ENCODE measurements at regions not wholly inside any gene's neighbourhood (a gene's known extent, or its start where the extent isn't known, plus 50 kb on each side); places are given as distances from the start of the nearest gene placed in this dataset.

GRCh38 chr14:97477353-97477752, 680.2 kb downstream of the VRK1 start:
- no peak overlapping the region for H3K4me3 ChIP-seq (replicated peaks; ENCODE audit: insufficient read depth, low read length)
- DNase-seq (ENCODE audit: low read depth in 1 of 2, low spot score in 1 of 2), result no peak
- H3K27ac ChIP-seq (replicated peaks), result no peak overlapping the region
- no peak for TF ChIP-seq REST (IDR thresholded peaks at IDR 0.05; ENCODE audit: insufficient replicate concordance, low read depth)
- TF ChIP-seq CTCF (IDR thresholded peaks at IDR 0.05; ENCODE audit: insufficient read depth, low read length), result no peak
- no peaks in the 10 kb centered on the region for H3K27me3 ChIP-seq (ENCODE audit: insufficient read depth, poor library complexity, severe bottlenecking)

- H3K27me3 ChIP-seq (ENCODE audit: insufficient read depth, poor library complexity, severe bottlenecking), result no peaks in the 10 kb centered on the region
- H3K4me3 ChIP-seq (replicated peaks; ENCODE audit: insufficient read depth, low read length), result no peak overlapping the region
- no peak for DNase-seq (ENCODE audit: low read depth in 1 of 2, low spot score in 1 of 2)
- H3K27ac ChIP-seq (replicated peaks), result no peak overlapping the region
- TF ChIP-seq CTCF (IDR thresholded peaks at IDR 0.05; ENCODE audit: insufficient read depth, low read length), result no peak
- TF ChIP-seq GABPA (IDR thresholded peaks at IDR 0.05; ENCODE audit: low read depth), result no peak
- no peak for TF ChIP-seq SPI1 (IDR thresholded peaks at IDR 0.05; ENCODE audit: borderline replicate concordance, low read depth)
- TF ChIP-seq REST (IDR thresholded peaks at IDR 0.05; ENCODE audit: insufficient replicate concordance, low read depth), result no peak
- TF ChIP-seq POLR2AphosphoS5 (IDR thresholded peaks at IDR 0.05; ENCODE audit: low read depth), result no peak
Measured at GRCh38 chr14:97485201-97485600, 688.0 kb downstream of the VRK1 start.

- DNase-seq (ENCODE audit: low read depth in 1 of 2, low spot score in 1 of 2), result no peak
- Histone ChIP-seq H3K4me3 (replicated peaks; ENCODE audit: insufficient read depth, low read length) (no peak overlapping the region), H3K27me3 (ENCODE audit: insufficient read depth, poor library complexity, severe bottlenecking) (no peaks in the 10 kb centered on the region), H3K27ac (replicated peaks) (no peak overlapping the region)
- TF ChIP-seq REST (IDR thresholded peaks at IDR 0.05; ENCODE audit: insufficient replicate concordance, low read depth) (no peak), SPI1 (IDR thresholded peaks at IDR 0.05; ENCODE audit: borderline replicate concordance, low read depth) (no peak), CTCF (IDR thresholded peaks at IDR 0.05; ENCODE audit: insufficient read depth, low read length) (no peak), POLR2AphosphoS5 (IDR thresholded peaks at IDR 0.05; ENCODE audit: low read depth) (no peak)
Measured at GRCh38 chr14:97486601-97487120, 689.5 kb downstream of the VRK1 start.
